HFFc6 (cell line): ENCODE measurements at regions not wholly inside any gene's neighbourhood (a gene's known extent, or its start where the extent isn't known, plus 50 kb on each side); places are given as distances from the start of the nearest gene placed in this dataset.

Experiments used
- DNase-seq: peaks from one replicate; pipeline ENCODE4 v3.0.0-alpha.2; 2018
- H3K27ac Mint-ChIP-seq: 2 replicates; pipeline ENCODE4 v1.8.0; 2020; ENCODE audit warnings: mild to moderate bottlenecking, mixed read lengths
- H3K27me3 Mint-ChIP-seq: 2 replicates; pipeline ENCODE4 v1.8.0; 2021; ENCODE audit warnings: mild to moderate bottlenecking, moderate library complexity, mixed read lengths; ENCODE audit not compliant: insufficient read depth
- H3K36me3 Mint-ChIP-seq: 2 replicates; pipeline ENCODE4 v1.8.0; 2021; ENCODE audit warnings: low read depth, mixed read lengths
- H3K4me1 Mint-ChIP-seq: 2 replicates; pipeline ENCODE4 v1.8.0; 2020; ENCODE audit warnings: low read depth, mixed read lengths
- H3K4me3 Mint-ChIP-seq: 2 replicates; pipeline ENCODE4 v1.8.0; 2020; ENCODE audit warnings: mild to moderate bottlenecking, moderate library complexity, mixed read lengths
- H3K9me3 Mint-ChIP-seq: 2 replicates; pipeline ENCODE4 v1.8.0; 2020; ENCODE audit warnings: mild to moderate bottlenecking, mixed read lengths
- TF ChIP-seq, protein P1 (sequence below): fragments of 200-600 bp; sonication (generic); IDR thresholded peaks from 2 replicates; pipeline ENCODE4 v1.5.0; 2021; ENCODE audit warnings: antibody characterized with exemption, mild to moderate bottlenecking

- no peak for DNase-seq
- Mint-ChIP-seq H3K4me1 (no peaks in the 10 kb centered on the region), H3K27ac (no peak overlapping the region), H3K4me3 (no peak overlapping the region), H3K27me3 (peaks cover 2% of the 10 kb centered on the region; the same call in 1 of the 2 replicates), H3K9me3 (peaks cover 11% of the 10 kb centered on the region), H3K36me3 (no peaks in the 10 kb centered on the region)
- TF ChIP-seq, protein P1, sequence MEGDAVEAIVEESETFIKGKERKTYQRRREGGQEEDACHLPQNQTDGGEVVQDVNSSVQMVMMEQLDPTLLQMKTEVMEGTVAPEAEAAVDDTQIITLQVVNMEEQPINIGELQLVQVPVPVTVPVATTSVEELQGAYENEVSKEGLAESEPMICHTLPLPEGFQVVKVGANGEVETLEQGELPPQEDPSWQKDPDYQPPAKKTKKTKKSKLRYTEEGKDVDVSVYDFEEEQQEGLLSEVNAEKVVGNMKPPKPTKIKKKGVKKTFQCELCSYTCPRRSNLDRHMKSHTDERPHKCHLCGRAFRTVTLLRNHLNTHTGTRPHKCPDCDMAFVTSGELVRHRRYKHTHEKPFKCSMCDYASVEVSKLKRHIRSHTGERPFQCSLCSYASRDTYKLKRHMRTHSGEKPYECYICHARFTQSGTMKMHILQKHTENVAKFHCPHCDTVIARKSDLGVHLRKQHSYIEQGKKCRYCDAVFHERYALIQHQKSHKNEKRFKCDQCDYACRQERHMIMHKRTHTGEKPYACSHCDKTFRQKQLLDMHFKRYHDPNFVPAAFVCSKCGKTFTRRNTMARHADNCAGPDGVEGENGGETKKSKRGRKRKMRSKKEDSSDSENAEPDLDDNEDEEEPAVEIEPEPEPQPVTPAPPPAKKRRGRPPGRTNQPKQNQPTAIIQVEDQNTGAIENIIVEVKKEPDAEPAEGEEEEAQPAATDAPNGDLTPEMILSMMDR, result no peak
These were observed 70.5 kb upstream of the SP4 start for GRCh38 chr7:21357151-21358097.

DNA sequence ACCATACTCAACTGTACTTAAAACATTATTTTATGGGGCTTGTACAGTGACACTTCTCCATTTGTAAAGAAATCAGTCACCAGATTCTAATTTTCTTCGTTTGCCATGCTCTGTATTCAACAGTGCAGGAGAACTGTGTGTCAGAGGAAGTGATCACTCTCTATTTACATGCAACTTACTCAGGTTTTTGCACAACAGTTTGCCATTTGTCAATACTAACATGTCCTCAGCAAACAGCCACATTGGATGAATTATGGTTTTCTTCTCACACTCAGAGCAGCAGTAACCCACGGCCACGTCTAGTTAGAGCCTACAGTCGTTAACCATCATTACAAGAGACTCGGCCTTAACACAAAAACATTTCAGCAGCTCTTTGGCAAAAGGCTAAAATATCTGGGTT is 69.2 kb upstream of the SP4 start:
- no peaks in the 10 kb centered on the region for H3K4me1 Mint-ChIP-seq
- H3K27ac Mint-ChIP-seq, result no peak overlapping the region
- H3K36me3 Mint-ChIP-seq, result no peaks in the 10 kb centered on the region
- no peak for DNase-seq
- H3K4me3 Mint-ChIP-seq, result no peak overlapping the region
- peaks cover 2% of the 10 kb centered on the region; the same call in 1 of the 2 replicates for H3K27me3 Mint-ChIP-seq
- H3K9me3 Mint-ChIP-seq, result peaks cover 11% of the 10 kb centered on the region
- TF ChIP-seq, protein P1, result no peak

GRCh38 chr7:21359163-21359562 is 68.7 kb upstream of the SP4 start:
- H3K4me3 Mint-ChIP-seq, result no peak overlapping the region
- no peak for DNase-seq
- no peak overlapping the region for H3K27ac Mint-ChIP-seq
- H3K36me3 Mint-ChIP-seq, result no peaks in the 10 kb centered on the region
- H3K4me1 Mint-ChIP-seq, result no peaks in the 10 kb centered on the region
- peaks cover 2% of the 10 kb centered on the region; the same call in 1 of the 2 replicates for H3K27me3 Mint-ChIP-seq
- TF ChIP-seq, protein P1, result no peak
- peaks cover 11% of the 10 kb centered on the region for H3K9me3 Mint-ChIP-seq

DNA sequence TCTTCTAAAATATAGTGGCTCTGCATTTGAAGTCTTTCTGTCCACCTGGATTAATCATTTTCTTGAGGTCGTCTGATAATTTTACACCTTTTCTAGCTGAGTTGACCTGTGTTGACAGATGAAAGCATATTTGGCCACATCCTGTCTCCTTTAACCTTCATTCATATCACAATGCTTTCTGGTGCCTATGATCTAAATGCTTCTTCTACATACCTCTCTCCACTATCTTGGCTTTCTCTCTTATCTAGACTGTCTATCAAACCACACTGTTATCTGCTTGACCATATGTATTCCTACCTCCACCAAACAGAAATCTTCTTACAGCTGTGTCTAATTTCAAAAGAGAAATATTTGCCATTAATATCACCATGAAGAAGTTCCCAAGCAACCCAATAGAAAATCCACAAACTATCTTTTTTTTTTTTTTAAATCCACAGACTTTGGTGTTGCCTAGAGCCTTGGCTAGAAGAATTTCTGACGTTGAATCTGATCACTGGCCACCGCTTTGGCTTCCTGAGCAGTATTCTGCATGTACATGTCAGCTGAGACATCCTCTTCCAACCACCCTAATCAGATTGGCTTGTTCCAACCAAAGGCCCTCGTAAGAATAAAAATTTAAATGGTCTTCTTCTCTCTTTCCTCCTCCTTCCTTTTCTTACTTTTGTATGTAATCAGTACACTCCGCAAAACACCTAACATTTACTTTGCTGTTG is 66.3 kb upstream of the SP4 start:
- no peak for DNase-seq
- Mint-ChIP-seq H3K9me3 (peaks cover 11% of the 10 kb centered on the region), H3K27ac (no peak overlapping the region), H3K4me3 (no peak overlapping the region), H3K36me3 (no peaks in the 10 kb centered on the region), H3K27me3 (no peaks in the 10 kb centered on the region), H3K4me1 (no peaks in the 10 kb centered on the region)
- TF ChIP-seq, protein P1, result no peak

DNA sequence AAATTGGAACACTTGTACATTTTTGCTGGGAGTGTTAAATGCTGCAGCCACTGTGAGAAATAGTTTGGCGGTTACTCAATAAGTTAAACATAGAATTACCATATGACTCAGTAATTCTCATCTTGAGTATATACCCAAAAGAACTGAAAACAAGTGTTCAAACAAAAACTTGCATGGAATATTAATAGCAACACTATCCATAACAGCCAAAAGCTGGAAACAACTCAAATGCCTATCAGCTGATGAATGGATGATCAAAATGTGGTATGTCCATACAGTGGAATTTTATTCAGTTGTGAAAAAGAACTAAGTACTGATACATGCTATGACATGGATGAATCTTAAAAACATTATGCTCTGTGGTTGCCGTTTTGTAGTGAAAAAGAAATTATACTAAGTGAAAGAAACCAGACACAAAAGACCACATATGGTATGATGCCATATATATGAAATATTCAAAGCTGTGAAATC is 63.0 kb upstream of the SP4 start:
- Mint-ChIP-seq H3K4me1 (no peaks in the 10 kb centered on the region), H3K9me3 (peaks cover 4% of the 10 kb centered on the region), H3K27me3 (no peaks in the 10 kb centered on the region), H3K36me3 (no peaks in the 10 kb centered on the region), H3K4me3 (no peak overlapping the region), H3K27ac (no peak overlapping the region)
- TF ChIP-seq, protein P1, result no peak
- DNase-seq, result no peak
